SK-N-SH (cell line): ENCODE measurements at regions not wholly inside any gene's neighbourhood (a gene's known extent, or its start where the extent isn't known, plus 50 kb on each side); places are given as distances from the start of the nearest gene placed in this dataset.

Source experiments
- CTCF ChIA-PET: fragments of 300-600, 350-600 bp; formaldehyde crosslinking; extraction: SDS; loops from one replicate; lab custom pipeline; 2021; lab: Yijun Ruan, JAX
- POLR2A ChIA-PET: fragments of 350-600 bp; sonication (Branson Sonifier 250); formaldehyde crosslinking; extraction: SDS; loops from one replicate; lab custom pipeline; 2020; ENCODE audit warnings: antibody characterized with exemption, inconsistent platforms; lab: Yijun Ruan, JAX
- DNase-seq: peaks from one replicate; pipeline ENCODE4 v3.0.0; 2012
- H2AFZ ChIP-seq: fragments of 200-600 bp; sonication (generic); 2 replicates; pipeline ENCODE4 v1.8.1; 2016; ENCODE audit warnings: antibody characterized with exemption, mild to moderate bottlenecking, low read depth
- H3F3A ChIP-seq: fragments of 200-600 bp; sonication (generic); replicated peaks from 2 replicates; pipeline ENCODE3; 2016; ENCODE audit warnings: antibody characterized with exemption, mild to moderate bottlenecking; ENCODE audit not compliant: insufficient read depth
- H3K27ac ChIP-seq, 2 experiments: fragments of 200-500 bp in 1 of 2; fragments of 200-600 bp in 1 of 2; sonication (Bioruptor generic) in 1 of 2; sonication (generic), shearing (Covaris generic) in 1 of 2; 2 replicates each; pipeline versions ENCODE4 v1.5.1 to v1.6.1; 2014 to 2016; ENCODE audit warnings: low read depth in 2 of 2, inconsistent platforms in 1 of 2, low read length in 1 of 2, mild to moderate bottlenecking in 1 of 2, mixed read lengths in 1 of 2
- H3K27me3 ChIP-seq: fragments of 200-600 bp; sonication (generic), shearing (Covaris generic); 2 replicates; pipeline ENCODE4 v1.6.1; 2016; ENCODE audit warnings: mixed run types; ENCODE audit not compliant: insufficient read depth
- H3K36me3 ChIP-seq, 2 experiments: fragments of 200-500 bp in 1 of 2; fragments of 200-600 bp in 1 of 2; sonication (Bioruptor generic) in 1 of 2; sonication (generic) in 1 of 2; replicated peaks in 1 of 2; 2 replicates each; pipeline versions ENCODE3 to v1.5.1; 2014 to 2016; ENCODE audit warnings: low read length in 1 of 2, mild to moderate bottlenecking in 1 of 2; ENCODE audit not compliant: insufficient read depth in 2 of 2, control insufficient read depth in 1 of 2
- H3K4me1 ChIP-seq, 2 experiments: fragments of 200-500 bp in 1 of 2; fragments of 200-600 bp in 1 of 2; sonication (Bioruptor generic) in 1 of 2; sonication (generic), shearing (Covaris generic) in 1 of 2; 2 replicates each; pipeline versions ENCODE4 v1.5.1 to v1.6.1; 2014 to 2016; ENCODE audit warnings: low read depth in 1 of 2, low read length in 1 of 2, mixed run types in 1 of 2; ENCODE audit not compliant: insufficient read depth in 2 of 2, control insufficient read depth in 1 of 2
- H3K4me2 ChIP-seq: fragments of 200-600 bp; sonication (generic), shearing (Covaris generic); 2 replicates; pipeline ENCODE4 v1.6.1; 2017; ENCODE audit warnings: mixed run types
- H3K4me3 ChIP-seq, 2 experiments: fragments of 200-500 bp in 1 of 2; fragments of 200-600 bp in 1 of 2; sonication (Bioruptor generic) in 1 of 2; sonication (generic), shearing (Covaris generic) in 1 of 2; 2 replicates each; pipeline versions ENCODE4 v1.5.1 to v1.8.1; 2014 to 2016; ENCODE audit warnings: low read depth in 2 of 2, inconsistent platforms in 1 of 2, low read length in 1 of 2, mild to moderate bottlenecking in 1 of 2, mixed read lengths in 1 of 2, moderate library complexity in 1 of 2
- H3K79me2 ChIP-seq: fragments of 200-600 bp; sonication (generic); 2 replicates; pipeline ENCODE4 v1.8.1; 2017; ENCODE audit warnings: mild to moderate bottlenecking; ENCODE audit not compliant: insufficient read depth
- H3K9ac ChIP-seq: fragments of 200-600 bp; sonication (generic); 2 replicates; pipeline ENCODE4 v1.6.1; 2017; ENCODE audit warnings: mixed run types
- H3K9me2 ChIP-seq: fragments of 200-600 bp; sonication (generic); 2 replicates; pipeline ENCODE4 v1.6.1; 2017; ENCODE audit warnings: mixed run types
- H3K9me3 ChIP-seq: fragments of 200-600 bp; sonication (generic); 2 replicates; pipeline ENCODE4 v1.6.1; 2017; ENCODE audit warnings: mixed run types, mild to moderate bottlenecking, moderate library complexity
- H4K20me1 ChIP-seq: fragments of 200-600 bp; sonication (generic); 2 replicates; pipeline ENCODE4 v1.6.1; 2017; ENCODE audit warnings: mild to moderate bottlenecking, mixed run types; ENCODE audit not compliant: insufficient read depth
- EZH2phosphoT487 ChIP-seq: fragments of 200-600 bp; sonication (generic); IDR thresholded peaks from 2 replicates; pipeline ENCODE4 v1.6.1; 2017; ENCODE audit warnings: low read depth, mixed run types, mild to moderate bottlenecking, antibody characterized with exemption, moderate library complexity, borderline replicate concordance
- FOXJ3 ChIP-seq: sonication (generic); formaldehyde crosslinking; IDR thresholded peaks from 2 replicates; pipeline ENCODE4 v1.5.1; 2020; ENCODE audit warnings: mild to moderate bottlenecking, missing genetic modification reagents
- JUND ChIP-seq: IDR thresholded peaks from 2 replicates; pipeline ENCODE4 v1.4.0; 2012
- POLR2AphosphoS5 ChIP-seq: IDR thresholded peaks from 2 replicates; pipeline ENCODE4 v1.6.1; 2012; ENCODE audit warnings: low read depth, low read length
- RXRA ChIP-seq: IDR thresholded peaks from 2 replicates; pipeline ENCODE4 v1.4.0; 2012; ENCODE audit warnings: low read depth, mild to moderate bottlenecking, borderline replicate concordance
- TCF12 ChIP-seq: IDR thresholded peaks from 2 replicates; pipeline ENCODE4 v1.4.0; 2012
- WGBS: methylation state at CpG from one replicate; pipeline ENCODE4 v1.1.6; 2017; ENCODE audit warnings: low lambda C conversion rate; 5-methylcytosine and 5-hydroxymethylcytosine counted together
- TF ChIP-seq, protein P1 (sequence below): fragments of 150-350 bp; IDR thresholded peaks from 2 replicates; pipeline ENCODE4 v1.6.1; 2017; ENCODE audit warnings: antibody characterized with exemption, low read length, low read depth, borderline replicate concordance
- TF ChIP-seq, protein P2 (sequence below): IDR thresholded peaks from 2 replicates; pipeline ENCODE4 v1.6.1; 2012; ENCODE audit warnings: mild to moderate bottlenecking, low read depth, low read length, moderate library complexity

DNA sequence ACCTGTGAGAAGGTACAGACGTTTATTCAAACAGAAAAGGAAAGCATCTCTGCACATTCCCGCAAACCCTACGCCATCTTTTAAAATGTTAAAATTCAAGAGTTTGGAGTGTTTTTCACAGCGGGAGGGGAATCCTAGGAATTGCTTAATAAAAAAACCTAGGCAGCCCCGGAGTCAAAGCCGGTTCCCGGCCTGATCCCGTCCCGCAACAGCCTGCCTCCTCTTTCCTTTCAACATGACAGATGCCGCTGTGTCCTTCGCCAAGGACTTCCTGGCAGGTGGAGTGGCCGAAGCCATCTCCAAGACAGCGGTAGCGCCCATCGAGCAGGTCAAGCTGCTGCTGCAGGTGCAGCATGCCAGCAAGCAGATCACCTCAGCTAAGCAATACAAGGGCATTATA is 123.0 kb upstream of the VSTM2A start:
- Histone ChIP-seq H3F3A (no peaks in the 10 kb centered on the region), H3K36me3 (no peaks in the 10 kb centered on the region), H2AFZ (no peak overlapping the region), H4K20me1 (no peaks in the 10 kb centered on the region), H3K4me1 (no peaks in the 10 kb centered on the region), H3K27ac (no peak overlapping the region), H3K4me2 (no peak overlapping the region), H3K27me3 (no peaks in the 10 kb centered on the region)
- ChIA-PET POLR2A (no interaction called here), CTCF (no interaction called here)
- 70% methylated on average over 15 of the region's 15 CpGs for WGBS
- DNase-seq = no peak
- TF ChIP-seq RXRA (no peak), TCF12 (no peak), EZH2phosphoT487 (no peak)
- TF ChIP-seq, protein P1, sequence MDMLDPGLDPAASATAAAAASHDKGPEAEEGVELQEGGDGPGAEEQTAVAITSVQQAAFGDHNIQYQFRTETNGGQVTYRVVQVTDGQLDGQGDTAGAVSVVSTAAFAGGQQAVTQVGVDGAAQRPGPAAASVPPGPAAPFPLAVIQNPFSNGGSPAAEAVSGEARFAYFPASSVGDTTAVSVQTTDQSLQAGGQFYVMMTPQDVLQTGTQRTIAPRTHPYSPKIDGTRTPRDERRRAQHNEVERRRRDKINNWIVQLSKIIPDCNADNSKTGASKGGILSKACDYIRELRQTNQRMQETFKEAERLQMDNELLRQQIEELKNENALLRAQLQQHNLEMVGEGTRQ = no peak
- TF ChIP-seq, all 33 proteins: peak for 0
- H3K9ac ChIP-seq = no peak overlapping the region
- peaks cover 6% of the 10 kb centered on the region; the same call in 1 of the 2 replicates for H3K9me2 ChIP-seq
- no peak overlapping the region for H3K4me3 ChIP-seq
- H3K9me3 ChIP-seq = peaks cover 12% of the 10 kb centered on the region; the same call in 1 of the 2 replicates
- H3K79me2 ChIP-seq = no peaks in the 10 kb centered on the region

DNA sequence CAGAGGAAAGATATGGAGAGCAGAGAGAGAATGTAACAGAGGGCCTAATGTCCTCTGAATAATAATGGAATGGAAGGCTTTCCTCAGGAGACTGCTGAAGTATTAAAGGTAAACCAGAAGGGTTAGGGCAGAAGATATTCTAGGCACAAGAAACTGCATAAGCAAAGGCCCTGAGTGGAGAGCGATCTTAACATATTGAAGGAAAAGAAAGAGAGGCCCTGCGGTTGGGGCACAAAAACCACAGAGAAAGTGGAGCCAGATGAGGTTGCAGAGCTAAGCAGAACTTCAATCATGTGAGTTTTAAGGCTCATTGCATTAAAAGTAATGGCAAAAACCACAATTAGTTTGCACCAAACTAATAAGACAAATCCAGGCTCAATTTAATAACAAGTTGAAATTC is 115.8 kb upstream of the VSTM2A start:
- Histone ChIP-seq H3K79me2 (no peaks in the 10 kb centered on the region), H3K9me3 (peaks cover 10% of the 10 kb centered on the region), H3K27me3 (no peaks in the 10 kb centered on the region), H2AFZ (no peak overlapping the region), H3K9ac (no peak overlapping the region), H3F3A (no peaks in the 10 kb centered on the region), H4K20me1 (no peaks in the 10 kb centered on the region), H3K36me3 (no peaks in the 10 kb centered on the region), H3K9me2 (0 out of 2 replicates have a peak, but pooled peaks cover 6% of the 10 kb centered on the region), H3K4me3 (no peak overlapping the region), H3K4me2 (no peak overlapping the region), H3K4me1 (no peaks in the 10 kb centered on the region), H3K27ac (no peak overlapping the region)
- ChIA-PET POLR2A (no interaction called here), CTCF (no interaction called here)
- TF ChIP-seq FOXJ3 (CRISPR knock-in tag) (no peak), TCF12 (no peak), JUND (no peak), POLR2AphosphoS5 (no peak)
- TF ChIP-seq, protein P2, sequence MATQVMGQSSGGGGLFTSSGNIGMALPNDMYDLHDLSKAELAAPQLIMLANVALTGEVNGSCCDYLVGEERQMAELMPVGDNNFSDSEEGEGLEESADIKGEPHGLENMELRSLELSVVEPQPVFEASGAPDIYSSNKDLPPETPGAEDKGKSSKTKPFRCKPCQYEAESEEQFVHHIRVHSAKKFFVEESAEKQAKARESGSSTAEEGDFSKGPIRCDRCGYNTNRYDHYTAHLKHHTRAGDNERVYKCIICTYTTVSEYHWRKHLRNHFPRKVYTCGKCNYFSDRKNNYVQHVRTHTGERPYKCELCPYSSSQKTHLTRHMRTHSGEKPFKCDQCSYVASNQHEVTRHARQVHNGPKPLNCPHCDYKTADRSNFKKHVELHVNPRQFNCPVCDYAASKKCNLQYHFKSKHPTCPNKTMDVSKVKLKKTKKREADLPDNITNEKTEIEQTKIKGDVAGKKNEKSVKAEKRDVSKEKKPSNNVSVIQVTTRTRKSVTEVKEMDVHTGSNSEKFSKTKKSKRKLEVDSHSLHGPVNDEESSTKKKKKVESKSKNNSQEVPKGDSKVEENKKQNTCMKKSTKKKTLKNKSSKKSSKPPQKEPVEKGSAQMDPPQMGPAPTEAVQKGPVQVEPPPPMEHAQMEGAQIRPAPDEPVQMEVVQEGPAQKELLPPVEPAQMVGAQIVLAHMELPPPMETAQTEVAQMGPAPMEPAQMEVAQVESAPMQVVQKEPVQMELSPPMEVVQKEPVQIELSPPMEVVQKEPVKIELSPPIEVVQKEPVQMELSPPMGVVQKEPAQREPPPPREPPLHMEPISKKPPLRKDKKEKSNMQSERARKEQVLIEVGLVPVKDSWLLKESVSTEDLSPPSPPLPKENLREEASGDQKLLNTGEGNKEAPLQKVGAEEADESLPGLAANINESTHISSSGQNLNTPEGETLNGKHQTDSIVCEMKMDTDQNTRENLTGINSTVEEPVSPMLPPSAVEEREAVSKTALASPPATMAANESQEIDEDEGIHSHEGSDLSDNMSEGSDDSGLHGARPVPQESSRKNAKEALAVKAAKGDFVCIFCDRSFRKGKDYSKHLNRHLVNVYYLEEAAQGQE = no peak
- no peak for DNase-seq
- 14% methylated on average over 2 of the region's 2 CpGs for WGBS
